ENCODE measurements at regions not wholly inside any gene's neighbourhood (a gene's known extent, or its start where the extent isn't known, plus 50 kb on each side); places are given as distances from the start of the nearest gene placed in this dataset.

GRCh38 chr12:119255314-119255713 is 76.6 kb downstream of the HSPB8 start:
- H3K9me2 ChIP-seq: no peaks in the 10 kb centered on the region
- POLR2A ChIA-PET: no interaction called here
- H3K4me1 ChIP-seq (ENCODE audit: control insufficient read depth in 1 of 2, insufficient read depth in 2 of 2, low read depth in 1 of 2, low read length in 1 of 2): no peaks in the 10 kb centered on the region; a peak in 1 of 4 replicates
- CTCF ChIA-PET: interaction anchor here (1.3 kb wide), 1 partner anchor 158 kb away, joined by 4 read pairs; no protein-coding TSS in a partner anchor
- H2AFZ ChIP-seq (ENCODE audit: low read depth): no peak overlapping the region
- H3K79me2 ChIP-seq (ENCODE audit: insufficient read depth): no peaks in the 10 kb centered on the region
- H3K9me3 ChIP-seq: no peaks in the 10 kb centered on the region
- no peaks in the 10 kb centered on the region for H4K20me1 ChIP-seq (ENCODE audit: insufficient read depth)
- TF ChIP-seq TAF1 (IDR thresholded peaks at IDR 0.05; ENCODE audit: borderline replicate concordance, low read depth, low read length): no peak
- no peak for TF ChIP-seq TCF12 (IDR thresholded peaks at IDR 0.05)
- no peak for TF ChIP-seq ELF1 (IDR thresholded peaks at IDR 0.05)
- no peak for TF ChIP-seq NRF1 (IDR thresholded peaks at IDR 0.05; ENCODE audit: low read depth, low read length)
- no peak for TF ChIP-seq CTCF (IDR thresholded peaks at IDR 0.05)
- no peak for TF ChIP-seq SMC3 (IDR thresholded peaks at IDR 0.05; ENCODE audit: low read depth, low read length)
- TF ChIP-seq, protein P1, sequence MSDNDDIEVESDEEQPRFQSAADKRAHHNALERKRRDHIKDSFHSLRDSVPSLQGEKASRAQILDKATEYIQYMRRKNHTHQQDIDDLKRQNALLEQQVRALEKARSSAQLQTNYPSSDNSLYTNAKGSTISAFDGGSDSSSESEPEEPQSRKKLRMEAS (IDR thresholded peaks at IDR 0.05; ENCODE audit: low read depth): no peak
- TF ChIP-seq TEAD4 (IDR thresholded peaks at IDR 0.05; ENCODE audit: borderline replicate concordance, insufficient read depth): no peak
- TF ChIP-seq, protein P2, sequence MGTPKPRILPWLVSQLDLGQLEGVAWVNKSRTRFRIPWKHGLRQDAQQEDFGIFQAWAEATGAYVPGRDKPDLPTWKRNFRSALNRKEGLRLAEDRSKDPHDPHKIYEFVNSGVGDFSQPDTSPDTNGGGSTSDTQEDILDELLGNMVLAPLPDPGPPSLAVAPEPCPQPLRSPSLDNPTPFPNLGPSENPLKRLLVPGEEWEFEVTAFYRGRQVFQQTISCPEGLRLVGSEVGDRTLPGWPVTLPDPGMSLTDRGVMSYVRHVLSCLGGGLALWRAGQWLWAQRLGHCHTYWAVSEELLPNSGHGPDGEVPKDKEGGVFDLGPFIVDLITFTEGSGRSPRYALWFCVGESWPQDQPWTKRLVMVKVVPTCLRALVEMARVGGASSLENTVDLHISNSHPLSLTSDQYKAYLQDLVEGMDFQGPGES (IDR thresholded peaks at IDR 0.05; ENCODE audit: low read depth, low read length): no peak
- no peak for TF ChIP-seq POLR2AphosphoS5 (IDR thresholded peaks at IDR 0.05; ENCODE audit: low read depth, low read length)
- no peak for TF ChIP-seq FOXJ3 (CRISPR knock-in tag; IDR thresholded peaks at IDR 0.05)
- DNase-seq: no peak
- H3K36me3 ChIP-seq (replicated peaks in 1 of 2; ENCODE audit: control insufficient read depth in 1 of 2, insufficient read depth in 2 of 2, low read length in 1 of 2): no peaks in the 10 kb centered on the region
- no peak overlapping the region for H3K9ac ChIP-seq
- no peak overlapping the region for H3K4me2 ChIP-seq
- WGBS (ENCODE audit: low lambda C conversion rate): 22% methylated on average over 4 of the region's 4 CpGs
- H3K4me3 ChIP-seq (ENCODE audit: low read depth in 2 of 2, low read length in 1 of 2): no peak overlapping the region
- H3K27ac ChIP-seq (ENCODE audit: low read depth in 2 of 2, low read length in 1 of 2): no peak overlapping the region
- no peaks in the 10 kb centered on the region for H3K27me3 ChIP-seq (ENCODE audit: insufficient read depth)
- no peaks in the 10 kb centered on the region for H3F3A ChIP-seq (replicated peaks; ENCODE audit: insufficient read depth)

DNA sequence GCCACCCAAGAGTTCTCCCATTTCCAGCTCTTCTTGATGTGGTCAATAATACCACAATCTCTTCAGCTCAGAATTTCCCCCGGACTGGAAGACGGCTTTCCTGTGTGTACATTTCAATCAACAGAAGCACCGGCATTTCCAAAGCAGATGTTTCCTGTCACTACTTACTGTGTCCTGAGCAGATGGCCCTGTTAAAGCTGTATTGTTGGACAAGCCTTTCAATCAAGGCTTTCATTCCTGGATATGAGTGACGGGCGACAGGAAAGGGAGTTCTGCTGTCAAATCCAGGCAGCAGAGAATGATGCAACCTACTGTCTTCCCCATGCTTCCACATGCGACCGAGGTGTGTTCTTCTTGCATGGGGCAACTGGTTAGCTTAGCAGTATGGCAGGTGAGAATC is 76.4 kb upstream of the CCDC60 start:
- Histone ChIP-seq H3K27ac (ENCODE audit: low read depth in 2 of 2, low read length in 1 of 2) (no peak overlapping the region), H3K9me3 (no peaks in the 10 kb centered on the region), H3K4me3 (ENCODE audit: low read depth in 2 of 2, low read length in 1 of 2) (no peak overlapping the region), H3K36me3 (replicated peaks in 1 of 2; ENCODE audit: control insufficient read depth in 1 of 2, insufficient read depth in 2 of 2, low read length in 1 of 2) (no peaks in the 10 kb centered on the region), H3F3A (replicated peaks; ENCODE audit: insufficient read depth) (no peaks in the 10 kb centered on the region), H2AFZ (ENCODE audit: low read depth) (no peak overlapping the region), H4K20me1 (ENCODE audit: insufficient read depth) (no peaks in the 10 kb centered on the region), H3K4me1 (ENCODE audit: control insufficient read depth in 1 of 2, insufficient read depth in 2 of 2, low read depth in 1 of 2, low read length in 1 of 2) (no peaks in the 10 kb centered on the region; a peak in 1 of 4 replicates), H3K27me3 (ENCODE audit: insufficient read depth) (no peaks in the 10 kb centered on the region), H3K4me2 (no peak overlapping the region), H3K79me2 (ENCODE audit: insufficient read depth) (no peaks in the 10 kb centered on the region), H3K9ac (no peak overlapping the region), H3K9me2 (no peaks in the 10 kb centered on the region)
- CTCF ChIA-PET: interaction anchor here (1.5 kb wide), 1 partner anchor 19 kb away, joined by 4 read pairs; no protein-coding TSS in a partner anchor
- POLR2A ChIA-PET: no interaction called here
- WGBS (ENCODE audit: low lambda C conversion rate): 44% methylated on average over 7 of the region's 7 CpGs
- TF ChIP-seq CHD2 (IDR thresholded peaks at IDR 0.05; ENCODE audit: low read length, partially characterized antibody): no peak
- TF ChIP-seq, protein P1 (IDR thresholded peaks at IDR 0.05; ENCODE audit: low read depth): no peak
- no peak for TF ChIP-seq FOXJ3 (CRISPR knock-in tag; IDR thresholded peaks at IDR 0.05)
- no peak for TF ChIP-seq EP300 (IDR thresholded peaks at IDR 0.05; ENCODE audit: borderline replicate concordance in 1 of 2, low read depth in 1 of 2, low read length in 1 of 2)
- no peak for TF ChIP-seq SMC3 (IDR thresholded peaks at IDR 0.05; ENCODE audit: low read depth, low read length)
- TF ChIP-seq FOXM1 (IDR thresholded peaks at IDR 0.05; ENCODE audit: low read depth): no peak
- TF ChIP-seq YY1 (IDR thresholded peaks at IDR 0.05; ENCODE audit: low read depth): no peak
- TF ChIP-seq JUND (IDR thresholded peaks at IDR 0.05): no peak
- DNase-seq: no peak
